ENCODE measurements at regions not wholly inside any gene's neighbourhood (a gene's known extent, or its start where the extent isn't known, plus 50 kb on each side); places are given as distances from the start of the nearest gene placed in this dataset.

- CTCF ChIA-PET, result interaction anchor here (1.1 kb wide), 1 partner anchor 9 kb away, joined by 3 read pairs; no protein-coding TSS in a partner anchor
- dilution Hi-C loops (cut with MboI; ENCODE audit: extremely low pct_ligation_motif_present, low sequenced_read_pairs), result no loop called here
These were observed 234.9 kb upstream of the CTSO start for GRCh38 chr4:156188596-156188995.

More at GRCh38 chr4:156188596-156188995, 234.9 kb upstream of the CTSO start:
- no peak for FAIRE-seq
- H3K36me3 ChIP-seq (ENCODE audit: control insufficient read depth in 2 of 2, extremely low read depth in 1 of 2, insufficient read depth in 2 of 2, low read length in 2 of 2), result no peaks in the 10 kb centered on the region
- intact Hi-C loops (cut with micrococcal nuclease), result no loop called here
- no peaks in the 10 kb centered on the region for H4K20me1 ChIP-seq (replicated peaks; ENCODE audit: control insufficient read depth, extremely low read depth, insufficient read depth, low read length)
- H3K27ac ChIP-seq (ENCODE audit: insufficient read depth, low read depth, low read length), result no peak overlapping the region
- no peaks in the 10 kb centered on the region for H3K9me1 ChIP-seq (replicated peaks; ENCODE audit: control insufficient read depth, extremely low read depth, insufficient read depth, low read length)
- no peak overlapping the region for H2AFZ ChIP-seq (ENCODE audit: low read depth, low read length)
- DNase-seq (ENCODE audit: low read depth, low spot score), result no peak
- no peaks in the 10 kb centered on the region for H3K27me3 ChIP-seq (ENCODE audit: control insufficient read depth in 2 of 2, insufficient read depth in 2 of 2, low read length in 2 of 2)
- TF ChIP-seq CTCF (IDR thresholded peaks at IDR 0.05; ENCODE audit: extremely low read depth in 1 of 2, insufficient read depth in 1 of 2, low read depth in 1 of 2, low read length in 2 of 2), result no peak
- no peak for TF ChIP-seq MAX (IDR thresholded peaks at IDR 0.05; ENCODE audit: insufficient read depth, insufficient read length)
- no peak for TF ChIP-seq EZH2 (IDR thresholded peaks at IDR 0.05; ENCODE audit: borderline replicate concordance, low read depth, low read length, severe bottlenecking)
- TF ChIP-seq JUN (IDR thresholded peaks at IDR 0.05; ENCODE audit: borderline replicate concordance, insufficient read depth, insufficient read length, low read depth), result no peak
- TF ChIP-seq POLR2A (IDR thresholded peaks at IDR 0.05; ENCODE audit: low read depth, low read length), result no peak
- no peak for TF ChIP-seq MYC (IDR thresholded peaks at IDR 0.05; ENCODE audit: low read depth, low read length)
- no peak for TF ChIP-seq FOS (IDR thresholded peaks at IDR 0.05; ENCODE audit: borderline replicate concordance, insufficient read depth, low read length)
- no peak for TF ChIP-seq GATA2 (IDR thresholded peaks at IDR 0.05; ENCODE audit: insufficient read depth, insufficient read length, low read depth, low read length)
- no peak for TF ChIP-seq POLR2AphosphoS5 (IDR thresholded peaks at IDR 0.05; ENCODE audit: insufficient read depth, low read depth, low read length)
- POLR2A ChIA-PET, result interaction anchor here (0.7 kb wide), 1 partner anchor 802 kb away, joined by 10 read pairs; no protein-coding TSS in a partner anchor
- H3K79me2 ChIP-seq (ENCODE audit: control insufficient read depth, insufficient read depth, low read length), result no peaks in the 10 kb centered on the region
- H3K4me1 ChIP-seq (ENCODE audit: control insufficient read depth, extremely low read depth, insufficient read depth, low read length), result no peaks in the 10 kb centered on the region
- no TSS peak for BruUV-seq (replicated peaks)
- no peak overlapping the region for H3K9ac ChIP-seq (replicated peaks; ENCODE audit: extremely low read depth, insufficient read depth, low read length)
- no peaks in the 10 kb centered on the region for H3K9me3 ChIP-seq (replicated peaks; ENCODE audit: control insufficient read depth, insufficient read depth, low read length)
- no peak overlapping the region for H3K4me3 ChIP-seq (replicated peaks in 1 of 3; ENCODE audit: insufficient read depth in 1 of 3, low read depth in 1 of 3, low read length in 3 of 3)
- no peak overlapping the region for H3K4me2 ChIP-seq (ENCODE audit: insufficient read depth, low read length)

Measured in endothelial cell of umbilical vein (primary cell).